ENCODE measurements at regions not wholly inside any gene's neighbourhood (a gene's known extent, or its start where the extent isn't known, plus 50 kb on each side); places are given as distances from the start of the nearest gene placed in this dataset.

GRCh38 chr4:19236473-19236872, 1015.2 kb upstream of the SLIT2 start:
- DNase-seq (ENCODE audit: low spot score in 2 of 2) = no peak
- Histone ChIP-seq H3K36me3 (no peaks in the 10 kb centered on the region), H3K4me3 (no peak overlapping the region), H3K4me1 (no peaks in the 10 kb centered on the region), H3K27me3 (no peaks in the 10 kb centered on the region), H3K9me3 (no peaks in the 10 kb centered on the region), H3K27ac (no peak overlapping the region)
- intact Hi-C loops (cut with DNase I) = no loop called here
- TF ChIP-seq CTCF (IDR thresholded peaks at IDR 0.05) = no peak

- intact Hi-C loops (cut with DNase I) = no loop called here
- DNase-seq (ENCODE audit: low spot score in 2 of 2) = no peak
- Histone ChIP-seq H3K4me1 (no peaks in the 10 kb centered on the region), H3K27ac (no peak overlapping the region), H3K27me3 (no peaks in the 10 kb centered on the region), H3K9me3 (no peaks in the 10 kb centered on the region), H3K4me3 (no peak overlapping the region), H3K36me3 (no peaks in the 10 kb centered on the region)
- no peak for TF ChIP-seq CTCF (IDR thresholded peaks at IDR 0.05)
Measured at GRCh38 chr4:19230906-19231545, 1020.7 kb upstream of the SLIT2 start.

GRCh38 chr4:19227701-19228100, 1024.0 kb upstream of the SLIT2 start:
- no peaks in the 10 kb centered on the region for H3K4me1 ChIP-seq
- TF ChIP-seq CTCF (IDR thresholded peaks at IDR 0.05) = no peak
- DNase-seq (ENCODE audit: low spot score in 2 of 2) = no peak
- intact Hi-C loops (cut with DNase I) = loop anchor here (5.0 kb wide), 1 partner anchor 1020 kb away; no protein-coding TSS in a partner anchor
- H3K27me3 ChIP-seq = no peaks in the 10 kb centered on the region
- no peak overlapping the region for H3K4me3 ChIP-seq
- H3K9me3 ChIP-seq = no peaks in the 10 kb centered on the region
- H3K27ac ChIP-seq = no peak overlapping the region
- H3K36me3 ChIP-seq = no peaks in the 10 kb centered on the region

GRCh38 chr4:19224820-19225219, 1026.9 kb upstream of the SLIT2 start:
- TF ChIP-seq CTCF (IDR thresholded peaks at IDR 0.05) = peak in 1 of 3 experiments; percentile 28
- no peak overlapping the region for H3K27ac ChIP-seq
- intact Hi-C loops (cut with DNase I) = loop anchor here (5.0 kb wide), 1 partner anchor 1022 kb away; no protein-coding TSS in a partner anchor

GRCh38 chr4:19216476-19216875, 1035.2 kb upstream of the SLIT2 start:
- H3K36me3 ChIP-seq = no peaks in the 10 kb centered on the region
- H3K27ac ChIP-seq = no peak overlapping the region
- no peaks in the 10 kb centered on the region for H3K4me1 ChIP-seq
- no peak for TF ChIP-seq CTCF (IDR thresholded peaks at IDR 0.05)
- intact Hi-C loops (cut with DNase I) = no loop called here
- H3K27me3 ChIP-seq = no peaks in the 10 kb centered on the region
- H3K4me3 ChIP-seq = no peak overlapping the region
- DNase-seq (ENCODE audit: low spot score in 2 of 2) = no peak
- no peaks in the 10 kb centered on the region for H3K9me3 ChIP-seq

More at GRCh38 chr4:19224820-19225219, 1026.9 kb upstream of the SLIT2 start:
- no peak for DNase-seq (ENCODE audit: low spot score in 2 of 2)
- H3K9me3 ChIP-seq = no peaks in the 10 kb centered on the region
- no peaks in the 10 kb centered on the region for H3K27me3 ChIP-seq
- no peak overlapping the region for H3K4me3 ChIP-seq
- no peaks in the 10 kb centered on the region for H3K36me3 ChIP-seq
- no peaks in the 10 kb centered on the region for H3K4me1 ChIP-seq

Data from ascending aorta (tissue), 2 donors.